CD4-positive, alpha-beta T cell treated with Interleukin-15 for 4 hours (primary cell): ENCODE measurements at regions not wholly inside any gene's neighbourhood (a gene's known extent, or its start where the extent isn't known, plus 50 kb on each side); places are given as distances from the start of the nearest gene placed in this dataset.
"Not testable (repeated sequence)": the region's sequence is repeated elsewhere in the genome, so short reads cannot be mapped to it uniquely, and the experiment has no call there.

ENCODE experiments used
- DNase-seq: peaks from one replicate; pipeline ENCODE4 v3.0.0-alpha.2; 2020; ENCODE audit warnings: low spot score

DNA sequence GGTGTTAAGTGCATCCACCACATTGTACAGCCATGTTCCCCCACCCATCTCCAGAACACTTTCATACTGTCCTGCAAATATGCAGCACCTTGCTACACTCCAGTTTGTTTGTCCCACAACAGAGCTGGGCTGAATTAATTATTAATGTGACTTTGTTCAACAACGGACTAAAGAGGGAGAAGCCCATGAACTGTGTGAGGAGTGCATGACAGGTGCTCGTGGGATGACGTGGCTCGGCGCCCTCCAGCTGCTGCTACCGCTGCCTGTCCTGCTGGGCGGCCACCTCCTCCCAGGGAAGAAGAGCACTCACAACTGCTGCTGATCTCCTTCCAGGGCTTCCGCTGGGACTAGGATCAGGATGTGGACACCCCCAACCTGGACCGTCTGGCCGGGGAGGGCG is 111.2 kb upstream of the DEFB108B start:
- DNase-seq: not testable (repeated sequence)

- not testable (repeated sequence) for DNase-seq
These were observed 109.0 kb upstream of the DEFB108B start for GRCh38 chr11:71723991-71724390.

GRCh38 chr11:71730748-71731147 is 102.3 kb upstream of the DEFB108B start:
- DNase-seq: not testable (repeated sequence)

DNA sequence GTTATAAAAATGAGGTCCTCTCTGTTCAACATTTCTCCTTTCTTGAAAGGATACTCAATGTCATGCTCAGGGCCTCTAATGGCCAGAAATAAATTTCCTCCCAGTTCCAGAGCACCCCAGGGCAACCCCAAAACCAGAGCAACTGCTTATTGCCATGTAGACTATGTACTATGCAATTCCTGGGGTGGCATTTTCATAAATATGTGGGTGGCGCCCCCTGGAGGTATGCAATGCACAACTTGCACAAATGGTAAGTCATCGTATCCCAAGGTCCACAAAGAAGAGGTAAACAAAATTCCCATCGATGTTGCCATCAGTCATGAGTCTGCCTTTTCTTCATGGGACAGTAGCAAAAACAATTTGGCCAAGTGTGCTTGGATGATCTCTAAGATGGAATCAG is 98.6 kb upstream of the DEFB108B start:
- DNase-seq: peak; percentile 28

- not testable (repeated sequence) for DNase-seq
These were observed 94.7 kb upstream of the DEFB108B start for GRCh38 chr11:71738317-71738716.

- not testable (repeated sequence) for DNase-seq
These were observed 89.6 kb upstream of the DEFB108B start for GRCh38 chr11:71743385-71743784.

- not testable (repeated sequence) for DNase-seq
These were observed 87.3 kb upstream of the DEFB108B start for GRCh38 chr11:71745656-71746055.

DNA sequence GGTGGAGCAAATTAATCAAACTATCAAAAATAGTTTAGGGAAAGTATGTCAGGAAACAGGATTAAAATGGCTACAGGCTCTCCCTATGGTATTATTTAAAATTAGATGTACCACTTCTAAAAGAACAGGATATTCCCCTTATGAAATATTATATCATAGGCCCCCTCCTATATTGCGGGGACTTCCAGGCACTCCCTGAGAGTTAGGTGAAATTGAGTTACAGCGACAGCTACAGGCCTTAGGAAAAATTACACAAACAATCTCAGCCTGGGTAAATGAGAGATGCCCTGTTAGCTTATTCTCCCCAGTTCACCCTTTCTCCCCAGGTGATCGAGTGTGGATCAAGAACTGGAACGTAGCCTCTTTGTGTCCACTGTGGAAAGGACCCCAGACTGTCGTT is 86.7 kb upstream of the DEFB108B start:
- not testable (repeated sequence) for DNase-seq

- DNase-seq: not testable (repeated sequence)
These were observed 83.9 kb upstream of the DEFB108B start for GRCh38 chr11:71748965-71749620.

DNA sequence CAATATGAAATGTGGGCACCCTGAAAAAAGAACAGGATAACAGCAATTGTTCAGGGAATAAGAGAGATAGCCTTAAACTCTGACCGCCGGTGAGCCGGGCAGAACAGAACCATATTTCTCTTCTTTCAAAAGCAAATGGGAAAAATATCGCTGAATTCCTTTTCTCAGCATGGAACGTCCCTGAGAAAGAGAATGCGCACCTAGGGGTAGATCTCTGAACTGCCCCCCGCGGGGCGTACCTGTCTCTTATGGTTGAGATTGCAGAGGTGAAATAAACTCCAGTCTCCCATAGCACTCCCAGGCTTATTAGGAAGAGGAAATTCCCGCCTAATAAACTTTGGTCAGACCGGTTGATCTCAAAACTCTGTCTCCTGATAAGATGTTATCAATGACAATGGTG is 82.1 kb upstream of the DEFB108B start:
- DNase-seq: not testable (repeated sequence)

GRCh38 chr11:71764695-71765491 is 68.1 kb upstream of the DEFB108B start:
- DNase-seq: not testable (repeated sequence)

GRCh38 chr11:71767016-71767415 is 66.0 kb upstream of the DEFB108B start:
- not testable (repeated sequence) for DNase-seq

DNA sequence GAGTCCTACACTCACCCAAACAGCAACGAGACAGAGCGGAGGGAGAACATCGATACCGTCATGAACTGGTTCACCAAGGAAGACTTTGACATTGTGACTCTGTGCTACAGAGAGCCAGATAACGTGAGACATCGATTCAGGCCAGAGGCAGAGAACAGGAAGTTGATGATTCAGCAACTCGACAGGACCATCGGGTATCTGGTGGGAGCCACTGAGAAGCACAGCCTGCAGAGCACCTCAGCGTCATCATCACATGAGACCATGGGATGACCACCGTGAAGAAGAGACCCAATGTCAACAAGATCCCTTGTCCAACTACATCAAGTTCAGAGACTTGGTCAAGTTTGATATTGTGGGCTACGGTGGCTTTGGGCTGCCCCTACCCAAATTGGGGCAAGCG is 60.8 kb upstream of the DEFB108B start:
- not testable (repeated sequence) for DNase-seq

DNA sequence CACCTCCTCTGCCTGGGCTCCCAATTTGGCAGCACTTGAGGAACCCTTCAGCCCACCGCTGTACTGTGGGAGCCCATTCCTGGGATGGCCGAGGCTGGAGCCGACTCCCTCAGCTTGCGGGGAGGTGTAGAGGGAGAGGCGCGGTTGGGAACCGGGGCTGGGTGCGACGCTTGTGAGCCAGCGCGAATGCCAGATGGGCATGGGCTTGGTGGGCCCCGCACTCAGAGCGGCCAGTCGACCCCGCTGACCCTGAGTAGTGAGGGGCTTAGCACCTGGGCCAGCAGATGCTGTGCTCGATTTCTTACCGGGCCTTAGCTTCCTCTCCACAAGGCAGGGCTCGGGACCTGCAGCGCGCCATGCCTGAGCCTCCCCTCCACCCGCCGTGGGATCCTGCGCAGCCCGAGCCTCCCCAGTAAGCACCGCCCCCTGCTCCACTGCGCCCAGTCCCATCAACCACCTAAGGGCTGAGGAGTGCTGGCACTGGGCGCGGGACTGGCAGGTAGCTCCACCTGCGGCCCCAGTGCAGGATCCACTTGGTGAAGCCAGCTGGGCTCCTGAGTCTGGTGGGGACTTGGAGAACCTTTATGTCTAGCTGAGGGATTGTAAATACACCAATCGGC is 58.3 kb upstream of the DEFB108B start:
- DNase-seq: no peak

DNA sequence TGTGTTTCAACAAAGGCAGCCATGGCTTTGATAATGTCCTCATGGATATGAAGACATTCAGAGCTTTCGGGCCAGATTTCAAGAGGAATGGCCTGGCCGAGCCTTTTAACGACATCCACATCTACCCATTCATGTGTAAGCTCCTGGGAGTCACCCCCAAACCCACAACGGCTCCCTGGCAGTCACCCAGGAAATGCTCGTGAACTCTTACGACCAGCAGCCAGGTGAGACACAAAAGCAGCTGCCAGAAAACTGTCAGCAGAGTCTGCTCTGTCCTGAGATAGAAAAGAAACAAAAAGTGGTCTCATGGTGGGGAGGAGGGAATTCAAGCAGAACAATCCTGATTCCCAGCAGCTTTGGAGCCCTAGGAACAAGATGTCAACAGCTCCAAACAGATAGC is 52.9 kb upstream of the DEFB108B start:
- DNase-seq: not testable (repeated sequence)

- DNase-seq: not testable (repeated sequence)
These were observed 52.2 kb upstream of the DEFB108B start for GRCh38 chr11:71780771-71781170.

GRCh38 chr11:71781491-71781890 is 51.5 kb upstream of the DEFB108B start:
- not testable (repeated sequence) for DNase-seq

- not testable (repeated sequence) for DNase-seq
These were observed 50.7 kb upstream of the DEFB108B start for GRCh38 chr11:71782229-71782861.

DNA sequence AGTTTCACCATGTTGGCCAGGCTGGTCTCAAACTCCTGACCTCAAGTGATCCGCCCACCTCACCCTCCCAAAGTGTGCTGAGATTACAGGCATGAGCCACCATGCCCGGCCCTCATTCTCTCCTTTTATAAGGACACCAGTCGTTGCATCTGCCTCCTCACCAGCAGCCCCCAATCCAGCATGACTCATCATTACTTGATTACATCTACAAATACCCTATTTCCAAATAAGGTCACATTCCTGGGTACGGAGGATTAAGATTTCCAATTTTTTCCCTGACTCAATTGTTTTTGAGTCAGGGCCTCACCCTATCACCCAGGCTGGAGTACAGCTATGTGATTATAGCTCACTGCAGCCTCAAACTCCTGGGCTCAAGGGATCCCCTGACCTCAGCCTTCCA is 49.8 kb upstream of the DEFB108B start:
- not testable (repeated sequence) for DNase-seq
